ENCODE measurements at regions not wholly inside any gene's neighbourhood (a gene's known extent, or its start where the extent isn't known, plus 50 kb on each side); places are given as distances from the start of the nearest gene placed in this dataset.

DNA sequence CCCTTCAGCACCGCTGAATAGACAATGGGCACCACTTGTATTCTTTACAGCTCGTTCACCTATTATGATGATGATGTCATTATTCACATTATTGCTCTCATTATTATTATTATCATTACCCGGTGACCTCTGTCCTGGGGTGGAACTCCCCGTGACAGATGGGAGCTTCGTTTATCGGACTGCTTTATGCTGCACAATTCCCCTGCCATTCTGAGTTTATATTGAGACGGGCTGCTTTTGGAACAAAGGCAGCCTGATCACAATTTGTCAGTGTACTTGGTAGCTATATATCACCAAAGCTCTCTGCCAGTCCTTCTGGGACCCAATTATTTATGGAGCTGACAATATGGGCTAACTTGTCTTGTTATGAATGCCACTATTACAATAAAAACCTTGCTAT, 1145.6 kb upstream of the WWC1 start:
- Histone ChIP-seq H3K9me3 (no peaks in the 10 kb centered on the region), H3K36me3 (no peaks in the 10 kb centered on the region), H3K4me1 (no peaks in the 10 kb centered on the region), H3K27ac (no peak overlapping the region), H3K4me3 (no peak overlapping the region), H3K27me3 (no peaks in the 10 kb centered on the region)
- intact Hi-C loops (cut with DNase I; ENCODE audit: low total_unique reads) = no loop called here
- 66 to 84% methylated on average over 6 to 7 of the region's 7 CpGs for WGBS, 2 donors (ENCODE audit: low coverage in 1 of 2)
- no peak for TF ChIP-seq CTCF (IDR thresholded peaks at IDR 0.05)
- no peak for TF ChIP-seq EP300 (IDR thresholded peaks at IDR 0.05; ENCODE audit: low read depth)
- no peak for TF ChIP-seq POLR2AphosphoS5 (IDR thresholded peaks at IDR 0.05)
- no peak for TF ChIP-seq POLR2A (IDR thresholded peaks at IDR 0.05)
- no peak for DNase-seq
- in situ Hi-C loops (cut with MboI; ENCODE audit: low pct_ligation_motif_present in 1 of 4, low pct_unique_long_range_greater_than_20kb in 1 of 4, low sequenced_read_pairs in 3 of 4) = no loop called here

GRCh38 chr5:167147879-167148278, 1143.6 kb upstream of the WWC1 start:
- no peak for DNase-seq
- Histone ChIP-seq H3K4me3 (no peak overlapping the region), H3K27ac (no peak overlapping the region), H3K9me3 (no peaks in the 10 kb centered on the region), H3K27me3 (no peaks in the 10 kb centered on the region), H3K4me1 (no peaks in the 10 kb centered on the region), H3K36me3 (no peaks in the 10 kb centered on the region)
- no peak for TF ChIP-seq CTCF (IDR thresholded peaks at IDR 0.05)
- no peak for TF ChIP-seq POLR2A (IDR thresholded peaks at IDR 0.05)
- TF ChIP-seq EP300 (IDR thresholded peaks at IDR 0.05; ENCODE audit: low read depth) = no peak
- no peak for TF ChIP-seq POLR2AphosphoS5 (IDR thresholded peaks at IDR 0.05)
- 53 to 57% methylated on average over 3 of the region's 3 CpGs for WGBS, 2 donors (ENCODE audit: low coverage in 1 of 2)
- in situ Hi-C loops (cut with MboI; ENCODE audit: low pct_ligation_motif_present in 1 of 4, low pct_unique_long_range_greater_than_20kb in 1 of 4, low sequenced_read_pairs in 3 of 4) (no loop called here), intact Hi-C loops (cut with DNase I; ENCODE audit: low total_unique reads) (no loop called here)

DNA sequence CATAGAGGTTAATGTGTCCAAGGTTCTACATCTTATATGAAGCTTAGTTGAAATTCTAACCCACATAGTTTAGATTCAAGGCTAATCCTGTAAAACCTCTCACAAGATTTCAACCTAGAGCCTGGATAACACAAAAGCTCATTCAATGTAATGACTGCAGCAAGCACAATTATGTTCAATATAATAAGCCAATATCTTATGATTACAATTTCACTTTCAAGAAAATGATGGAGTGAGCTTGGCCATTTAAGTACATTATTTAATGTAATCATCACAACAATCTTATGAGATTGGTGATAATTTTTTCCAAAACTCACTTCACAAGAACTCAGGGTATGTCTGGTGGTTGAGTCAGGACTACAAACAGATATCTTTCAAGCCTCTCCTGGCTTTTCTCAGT, 1140.8 kb upstream of the WWC1 start:
- in situ Hi-C loops (cut with MboI; ENCODE audit: low pct_ligation_motif_present in 1 of 4, low pct_unique_long_range_greater_than_20kb in 1 of 4, low sequenced_read_pairs in 3 of 4) = no loop called here
- Histone ChIP-seq H3K4me1 (no peaks in the 10 kb centered on the region), H3K4me3 (no peak overlapping the region), H3K27me3 (no peaks in the 10 kb centered on the region), H3K36me3 (no peaks in the 10 kb centered on the region), H3K27ac (no peak overlapping the region), H3K9me3 (no peaks in the 10 kb centered on the region)
- intact Hi-C loops (cut with DNase I; ENCODE audit: low total_unique reads) = no loop called here
- DNase-seq = no peak
- TF ChIP-seq POLR2AphosphoS5 (IDR thresholded peaks at IDR 0.05) (no peak), CTCF (IDR thresholded peaks at IDR 0.05) (no peak), EP300 (IDR thresholded peaks at IDR 0.05; ENCODE audit: low read depth) (no peak), POLR2A (IDR thresholded peaks at IDR 0.05) (no peak)

- Histone ChIP-seq H3K4me3 (no peak overlapping the region), H3K36me3 (no peaks in the 10 kb centered on the region), H3K9me3 (no peaks in the 10 kb centered on the region), H3K27me3 (no peaks in the 10 kb centered on the region), H3K27ac (no peak overlapping the region), H3K4me1 (no peaks in the 10 kb centered on the region)
- TF ChIP-seq EP300 (IDR thresholded peaks at IDR 0.05; ENCODE audit: low read depth) (no peak), POLR2AphosphoS5 (IDR thresholded peaks at IDR 0.05) (no peak), CTCF (IDR thresholded peaks at IDR 0.05) (no peak), POLR2A (IDR thresholded peaks at IDR 0.05) (no peak)
- in situ Hi-C loops (cut with MboI; ENCODE audit: low pct_ligation_motif_present in 1 of 4, low pct_unique_long_range_greater_than_20kb in 1 of 4, low sequenced_read_pairs in 3 of 4) = no loop called here
- no peak for DNase-seq
- 70 to 78% methylated on average over 2 to 3 of the region's 3 CpGs for WGBS, 2 donors (ENCODE audit: low coverage in 1 of 2)
- intact Hi-C loops (cut with DNase I; ENCODE audit: low total_unique reads) = no loop called here
Observed at GRCh38 chr5:167152561-167152960, 1138.9 kb upstream of the WWC1 start.

All from transverse colon (tissue), 4 donors.